ENCODE measurements at regions not wholly inside any gene's neighbourhood (a gene's known extent, or its start where the extent isn't known, plus 50 kb on each side); places are given as distances from the start of the nearest gene placed in this dataset.

DNA sequence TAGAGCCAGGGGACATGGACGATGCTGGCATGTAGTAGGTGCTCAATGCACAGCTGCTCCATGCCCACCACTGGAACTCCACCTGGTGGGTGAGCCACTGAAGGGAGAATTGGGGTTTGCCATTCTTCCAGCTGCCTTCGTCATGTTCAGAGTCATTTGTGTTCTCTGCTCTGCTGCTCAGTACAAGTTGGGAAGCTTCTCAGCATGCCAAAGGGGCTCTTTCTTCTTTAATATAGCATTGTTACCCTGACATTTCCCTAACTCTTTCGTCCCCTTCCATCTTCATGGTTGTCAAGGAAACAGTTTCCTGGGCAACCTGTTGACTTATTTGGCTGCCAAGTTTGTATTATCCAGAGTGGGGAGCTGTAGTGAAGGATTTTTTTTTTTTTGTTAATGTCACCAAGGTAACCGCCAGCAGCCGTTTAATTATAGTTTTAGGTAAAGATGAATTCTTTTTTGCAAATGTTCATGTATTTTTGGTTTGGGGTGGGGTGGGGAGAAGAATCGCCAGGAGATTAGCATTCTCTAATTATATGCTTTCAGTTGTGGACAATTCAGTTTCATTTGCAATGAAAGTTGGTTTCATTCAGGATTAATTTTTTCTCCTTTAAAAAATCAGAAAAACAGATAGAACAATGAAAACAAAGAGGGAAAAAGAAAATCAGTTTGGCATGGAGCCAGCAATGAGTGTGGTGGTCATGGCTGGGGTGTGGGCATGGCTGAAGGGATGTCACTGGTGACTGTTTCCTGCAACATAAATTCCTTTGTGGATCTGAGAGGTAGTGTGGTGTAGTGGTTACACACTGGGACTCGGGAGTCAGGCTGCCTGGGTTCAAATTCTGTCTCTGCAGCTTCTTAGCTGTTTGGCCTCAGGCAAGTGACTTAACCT lies 73.0 kb upstream of the KCNG1 start:
- TF ChIP-seq EZH2phosphoT487 (IDR thresholded peaks at IDR 0.05; ENCODE audit: borderline replicate concordance, low read depth) (no peak), USF2 (IDR thresholded peaks at IDR 0.05; ENCODE audit: borderline replicate concordance, low read depth, low read length) (no peak), POLR2AphosphoS5 (IDR thresholded peaks at IDR 0.05; ENCODE audit: low read depth, low read length) (no peak), GABPA (IDR thresholded peaks at IDR 0.05; ENCODE audit: low read depth) (no peak), CHD2 (IDR thresholded peaks at IDR 0.05; ENCODE audit: low read length, partially characterized antibody) (no peak), RAD21 (IDR thresholded peaks at IDR 0.05; ENCODE audit: low read length) (no peak), FOSL2 (IDR thresholded peaks at IDR 0.05; ENCODE audit: borderline replicate concordance, low read depth) (no peak), EP300 (IDR thresholded peaks at IDR 0.05; ENCODE audit: borderline replicate concordance in 1 of 2, low read depth in 1 of 2, low read length in 1 of 2) (no peak), NFIC (IDR thresholded peaks at IDR 0.05; ENCODE audit: borderline replicate concordance) (no peak), NRF1 (IDR thresholded peaks at IDR 0.05; ENCODE audit: low read depth, low read length) (no peak), TCF12 (IDR thresholded peaks at IDR 0.05) (no peak), JUND (IDR thresholded peaks at IDR 0.05) (no peak)
- TF ChIP-seq, protein P1, sequence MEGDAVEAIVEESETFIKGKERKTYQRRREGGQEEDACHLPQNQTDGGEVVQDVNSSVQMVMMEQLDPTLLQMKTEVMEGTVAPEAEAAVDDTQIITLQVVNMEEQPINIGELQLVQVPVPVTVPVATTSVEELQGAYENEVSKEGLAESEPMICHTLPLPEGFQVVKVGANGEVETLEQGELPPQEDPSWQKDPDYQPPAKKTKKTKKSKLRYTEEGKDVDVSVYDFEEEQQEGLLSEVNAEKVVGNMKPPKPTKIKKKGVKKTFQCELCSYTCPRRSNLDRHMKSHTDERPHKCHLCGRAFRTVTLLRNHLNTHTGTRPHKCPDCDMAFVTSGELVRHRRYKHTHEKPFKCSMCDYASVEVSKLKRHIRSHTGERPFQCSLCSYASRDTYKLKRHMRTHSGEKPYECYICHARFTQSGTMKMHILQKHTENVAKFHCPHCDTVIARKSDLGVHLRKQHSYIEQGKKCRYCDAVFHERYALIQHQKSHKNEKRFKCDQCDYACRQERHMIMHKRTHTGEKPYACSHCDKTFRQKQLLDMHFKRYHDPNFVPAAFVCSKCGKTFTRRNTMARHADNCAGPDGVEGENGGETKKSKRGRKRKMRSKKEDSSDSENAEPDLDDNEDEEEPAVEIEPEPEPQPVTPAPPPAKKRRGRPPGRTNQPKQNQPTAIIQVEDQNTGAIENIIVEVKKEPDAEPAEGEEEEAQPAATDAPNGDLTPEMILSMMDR (IDR thresholded peaks at IDR 0.05), result no peak
- TF ChIP-seq, protein P2, sequence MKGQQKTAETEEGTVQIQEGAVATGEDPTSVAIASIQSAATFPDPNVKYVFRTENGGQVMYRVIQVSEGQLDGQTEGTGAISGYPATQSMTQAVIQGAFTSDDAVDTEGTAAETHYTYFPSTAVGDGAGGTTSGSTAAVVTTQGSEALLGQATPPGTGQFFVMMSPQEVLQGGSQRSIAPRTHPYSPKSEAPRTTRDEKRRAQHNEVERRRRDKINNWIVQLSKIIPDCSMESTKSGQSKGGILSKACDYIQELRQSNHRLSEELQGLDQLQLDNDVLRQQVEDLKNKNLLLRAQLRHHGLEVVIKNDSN (IDR thresholded peaks at IDR 0.05; ENCODE audit: borderline replicate concordance, low read depth), result no peak

All from SK-N-SH (cell line).